ENCODE measurements at regions not wholly inside any gene's neighbourhood (a gene's known extent, or its start where the extent isn't known, plus 50 kb on each side); places are given as distances from the start of the nearest gene placed in this dataset.

DNA sequence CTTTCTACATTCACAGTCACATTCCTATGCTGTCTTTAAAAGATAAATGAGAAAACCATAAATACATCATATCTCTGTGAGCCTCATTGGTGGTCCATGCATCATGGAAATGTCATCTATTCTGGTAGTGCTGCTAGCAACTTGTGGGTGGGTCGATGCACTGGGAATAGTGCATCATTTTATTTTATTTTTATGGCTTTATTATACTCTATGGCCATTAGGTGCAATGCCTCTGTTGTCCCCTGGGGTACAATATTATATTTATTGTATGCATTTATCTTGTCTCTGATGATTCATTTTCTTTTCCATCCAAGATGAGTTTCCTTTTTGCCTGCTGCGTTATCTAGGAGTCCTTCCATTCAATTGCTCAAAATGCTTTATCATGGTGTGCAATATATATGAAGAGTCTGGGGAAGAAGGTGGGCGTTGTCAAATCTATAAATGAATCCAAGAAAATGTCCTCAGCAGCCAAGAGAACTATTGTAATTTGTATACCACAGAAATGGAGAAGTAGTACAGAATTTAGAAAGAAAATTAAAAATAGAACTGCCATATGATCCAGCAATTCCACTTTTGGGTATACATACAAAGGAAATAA is 324.0 kb downstream of the KCNJ2 start (continued):
- TF ChIP-seq POLR2AphosphoS5 (IDR thresholded peaks at IDR 0.05; ENCODE audit: low read depth, low read length), result no peak
